ENCODE measurements at regions not wholly inside any gene's neighbourhood (a gene's known extent, or its start where the extent isn't known, plus 50 kb on each side); places are given as distances from the start of the nearest gene placed in this dataset.

DNA sequence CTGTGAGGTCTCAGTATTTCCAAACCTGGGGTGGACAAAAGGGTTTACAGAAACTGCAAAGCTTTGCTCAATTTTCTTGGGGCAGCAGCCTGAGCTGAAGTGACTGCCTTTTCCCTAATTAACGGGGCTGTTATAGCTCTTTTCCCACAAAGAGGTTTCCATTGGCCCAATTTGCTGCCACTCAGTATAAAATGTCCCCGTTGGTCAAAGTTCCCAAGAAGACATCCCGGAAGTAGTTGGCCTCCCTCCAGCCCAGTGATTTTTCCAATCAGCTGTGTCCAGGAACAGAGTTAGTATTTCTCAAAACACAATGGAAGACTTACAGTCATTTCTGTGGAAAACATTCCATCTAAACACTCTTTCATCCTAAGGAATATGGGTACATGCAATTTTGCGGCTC lies 643.6 kb downstream of the ACTL7B start:
- DNase-seq, result no peak

DNA sequence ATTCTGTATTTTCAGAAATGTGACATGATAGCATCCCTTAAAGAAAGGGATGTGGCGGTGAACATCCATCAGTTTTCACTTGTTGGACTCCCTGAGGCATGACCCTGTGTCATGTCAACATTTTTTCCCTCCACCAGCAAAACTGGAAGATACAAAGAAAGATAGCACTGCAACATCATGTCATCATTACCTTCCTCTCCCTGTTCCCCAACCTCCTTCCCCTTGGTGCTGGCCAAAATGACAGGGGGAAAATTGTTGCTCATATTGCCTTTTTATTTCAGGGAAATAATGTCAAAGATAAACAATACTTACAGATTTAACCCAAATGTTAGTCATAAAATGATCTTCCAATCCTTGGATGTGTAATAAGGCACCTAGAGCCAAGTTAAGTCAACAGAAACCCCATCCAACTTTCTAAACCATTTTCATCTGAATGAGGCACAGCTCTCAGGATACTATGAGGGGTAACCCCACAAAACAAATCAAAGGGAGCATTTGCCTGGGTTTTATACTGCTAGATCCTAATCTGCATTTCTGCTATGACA lies 644.3 kb downstream of the ACTL7B start:
- DNase-seq, result no peak

DNA sequence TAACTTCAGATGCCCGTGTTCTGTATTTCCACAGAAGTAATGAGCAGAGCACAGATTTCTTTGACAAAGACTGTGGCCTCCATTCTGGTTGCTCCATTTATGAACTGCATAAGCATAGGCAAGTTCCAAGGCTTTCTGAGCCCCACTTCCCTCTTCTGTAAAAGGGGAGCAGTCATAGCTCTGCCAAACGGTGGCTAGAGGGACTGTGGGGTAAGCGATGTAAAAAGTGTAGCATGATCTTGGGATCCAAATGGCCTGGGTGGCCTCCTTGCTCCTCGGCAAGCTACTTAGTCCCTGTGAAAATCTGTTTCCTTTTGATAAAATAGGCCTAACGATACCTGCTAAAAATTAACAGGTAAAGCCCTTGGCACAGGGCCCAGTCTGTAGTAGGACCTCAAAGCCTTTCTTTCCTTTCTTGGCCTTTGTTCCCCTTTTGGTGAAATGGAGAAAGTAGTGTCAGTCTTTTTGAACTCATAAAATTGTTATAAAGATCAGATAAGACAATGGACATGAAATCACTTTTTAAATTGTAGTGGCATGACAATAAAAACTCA lies 646.6 kb downstream of the ACTL7B start:
- DNase-seq, result no peak

DNA sequence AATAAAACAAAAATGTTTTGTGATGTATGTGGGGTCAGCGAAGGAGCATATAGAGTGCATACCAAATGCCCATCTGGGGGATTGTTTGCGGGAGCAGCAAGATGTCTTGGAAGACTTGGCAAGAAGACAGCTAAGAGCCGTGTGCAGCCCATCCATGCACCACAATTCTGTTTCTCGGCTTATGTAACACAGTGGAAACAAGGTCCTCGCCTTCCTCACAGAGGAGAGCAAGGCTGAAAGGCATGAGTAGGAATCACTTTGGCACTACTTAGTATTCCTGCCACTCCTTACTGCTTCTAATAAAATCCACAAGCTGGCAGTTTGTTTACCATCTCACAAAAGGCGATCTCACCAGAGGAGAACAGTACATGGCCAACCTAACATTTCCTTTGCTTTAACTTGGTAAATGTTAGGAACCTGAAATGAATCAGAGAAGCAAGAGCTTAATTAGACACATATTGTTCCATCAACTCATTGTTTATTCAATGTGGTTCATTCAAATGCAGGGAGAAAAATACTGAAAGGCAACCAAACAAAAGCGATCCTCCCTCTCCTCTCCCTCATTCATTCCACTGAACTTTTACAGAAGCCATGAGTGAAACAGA lies 648.1 kb downstream of the ACTL7B start:
- no peak for DNase-seq

DNA sequence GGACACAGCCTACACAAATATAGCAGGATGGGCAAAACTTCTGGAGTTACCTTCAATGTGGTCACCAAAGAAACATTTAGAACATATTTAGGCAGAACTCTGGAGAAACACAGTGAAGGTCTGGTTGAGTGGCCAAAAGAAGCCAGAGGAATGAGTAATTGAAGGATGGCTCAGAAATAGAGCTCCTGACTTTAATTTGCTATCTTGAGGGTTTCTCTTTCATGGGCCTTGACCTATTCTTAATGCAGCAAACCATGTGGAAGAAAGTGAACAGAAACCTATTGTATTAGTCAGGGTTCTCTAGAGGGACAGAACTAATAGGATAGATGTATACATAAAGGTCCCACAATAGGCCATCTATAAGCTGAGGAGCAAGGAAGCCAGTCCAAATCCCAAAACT lies 650.5 kb downstream of the ACTL7B start:
- no peak for DNase-seq

DNA sequence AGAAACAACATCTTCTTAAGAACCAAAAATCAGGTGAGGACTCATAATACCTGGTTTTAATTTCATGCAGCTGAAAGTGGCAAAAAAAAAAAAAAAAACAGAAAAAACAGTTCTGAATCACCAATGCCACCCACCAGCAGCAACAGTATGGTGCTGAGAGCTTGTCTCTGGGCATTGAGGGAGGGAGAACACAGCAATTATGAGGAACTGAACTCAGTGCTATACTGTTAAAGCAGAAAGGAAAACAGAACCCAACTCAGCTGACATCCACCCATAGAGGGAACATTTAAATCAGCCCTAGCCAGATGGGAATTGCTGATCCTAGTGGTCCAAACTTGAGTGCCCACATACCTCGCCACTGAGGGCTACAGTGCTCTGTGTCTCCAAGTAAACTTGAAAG lies 657.9 kb downstream of the ACTL7B start:
- no peak for DNase-seq

DNA sequence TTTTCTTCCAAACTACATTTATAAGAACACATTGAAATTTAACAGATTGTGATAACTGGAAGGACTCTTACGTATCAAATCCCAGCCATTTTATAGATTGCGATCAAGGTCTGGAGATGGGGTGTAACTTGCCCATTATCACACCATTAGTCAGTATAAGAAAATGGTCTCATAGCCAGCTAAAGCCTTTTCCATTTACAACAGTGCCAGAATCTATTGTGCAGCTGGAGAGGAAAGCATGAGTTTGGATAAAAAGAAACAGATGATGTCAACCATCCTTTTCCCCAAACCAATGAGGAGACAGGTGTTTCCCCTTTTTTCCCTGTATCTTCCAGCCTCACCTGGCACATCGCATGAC lies 658.8 kb downstream of the ACTL7B start:
- DNase-seq, result no peak

DNA sequence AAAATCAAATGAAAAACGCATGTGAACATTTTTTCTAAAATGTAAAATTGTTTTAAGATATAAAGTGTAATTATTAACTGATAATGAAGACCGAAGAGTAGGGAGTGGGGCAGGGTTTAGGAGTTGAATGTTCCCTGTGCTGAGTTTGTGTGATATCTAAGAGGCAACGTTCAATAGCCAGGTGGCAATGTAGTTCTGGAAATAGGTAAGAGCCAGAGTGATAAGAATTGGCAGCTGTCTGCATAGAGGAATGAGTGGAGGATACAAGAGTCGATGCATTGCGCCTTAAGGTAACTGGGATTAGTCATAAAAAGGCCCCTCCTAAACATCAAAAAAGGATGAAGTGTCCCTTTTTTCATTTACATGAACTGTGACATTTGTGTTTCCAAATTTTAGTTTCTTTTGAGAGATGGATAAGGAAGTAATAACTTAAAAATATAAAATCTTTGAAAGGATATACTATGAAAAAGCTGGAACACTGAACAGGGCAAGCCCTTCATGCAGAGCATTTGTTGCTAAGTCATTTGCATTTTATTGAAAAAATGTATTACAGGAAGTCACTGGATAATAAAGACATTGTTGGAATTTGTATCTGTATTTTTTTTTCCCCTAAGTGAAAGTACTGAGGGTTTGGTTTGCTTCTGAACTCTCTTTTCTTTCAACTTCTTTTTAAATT lies 659.3 kb downstream of the ACTL7B start:
- DNase-seq, result no peak

DNA sequence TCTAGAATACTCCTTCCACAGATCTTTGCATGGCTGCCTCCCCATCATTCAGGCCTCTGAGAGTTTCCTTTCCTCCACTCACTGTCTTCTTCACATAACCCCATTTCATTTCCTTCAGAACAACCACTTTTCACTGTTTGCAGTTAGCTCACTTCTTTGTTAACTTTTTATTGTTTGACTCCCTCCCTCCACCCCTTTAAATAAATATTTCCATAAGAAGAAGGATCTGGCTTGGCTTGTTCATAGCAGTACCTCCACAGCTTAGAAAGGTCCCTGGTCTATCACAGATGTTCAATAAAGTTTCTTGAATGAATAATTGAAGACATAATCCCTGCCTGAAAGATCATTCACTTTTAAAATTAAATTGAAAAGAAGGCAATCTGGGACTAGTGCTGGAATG lies 661.6 kb downstream of the ACTL7B start:
- DNase-seq, result no peak

DNA sequence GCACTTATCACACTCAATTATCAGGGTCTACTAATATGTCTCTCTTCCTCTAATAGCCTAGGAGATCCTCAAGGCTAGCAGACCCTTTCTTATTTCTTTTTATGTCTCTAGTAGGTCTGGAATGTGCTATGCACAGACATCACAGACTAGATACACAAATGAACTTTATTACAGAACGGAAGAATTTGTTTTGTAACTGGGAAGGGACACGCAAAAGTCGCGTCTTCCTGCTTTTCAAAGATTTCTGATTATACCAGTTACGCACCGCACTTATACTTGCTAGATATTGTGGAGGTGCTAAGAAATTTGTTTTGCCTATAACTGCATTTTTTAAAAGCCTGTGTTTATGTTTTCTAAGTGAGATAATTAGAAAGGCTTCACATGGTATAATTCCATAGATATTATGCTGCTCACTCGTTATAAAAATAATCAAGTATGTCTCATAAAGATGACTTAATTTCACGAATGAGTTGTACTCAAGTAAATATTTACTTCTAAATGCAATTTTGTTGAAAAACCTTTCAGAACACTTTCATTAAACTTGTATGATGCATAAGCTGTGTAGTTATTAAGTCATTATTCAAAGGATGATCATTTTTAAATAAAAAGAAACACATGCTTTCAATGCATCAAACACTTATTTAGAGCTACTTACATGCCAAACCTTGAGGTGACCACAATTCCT lies 662.6 kb downstream of the ACTL7B start:
- no peak for DNase-seq

DNA sequence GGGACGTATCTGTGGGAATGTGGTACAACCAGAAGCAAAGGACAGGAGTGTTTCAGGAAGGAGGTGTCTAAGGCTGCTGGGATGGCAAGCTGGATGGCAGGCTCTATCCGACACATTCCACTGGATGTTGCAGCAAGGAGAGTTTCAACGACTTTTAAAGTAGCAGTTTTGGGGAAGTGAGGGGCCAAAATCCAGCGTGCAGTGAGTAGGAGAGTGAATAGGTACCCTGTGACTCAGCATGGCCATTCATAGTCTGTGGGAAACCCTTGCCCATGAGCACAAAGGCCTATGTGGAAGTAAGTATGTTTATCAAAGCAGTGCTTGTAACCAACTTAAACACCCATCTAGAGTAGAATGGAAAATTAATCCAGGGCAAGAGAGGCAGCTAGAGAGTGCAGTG lies 664.7 kb downstream of the ACTL7B start:
- DNase-seq, result no peak

DNA sequence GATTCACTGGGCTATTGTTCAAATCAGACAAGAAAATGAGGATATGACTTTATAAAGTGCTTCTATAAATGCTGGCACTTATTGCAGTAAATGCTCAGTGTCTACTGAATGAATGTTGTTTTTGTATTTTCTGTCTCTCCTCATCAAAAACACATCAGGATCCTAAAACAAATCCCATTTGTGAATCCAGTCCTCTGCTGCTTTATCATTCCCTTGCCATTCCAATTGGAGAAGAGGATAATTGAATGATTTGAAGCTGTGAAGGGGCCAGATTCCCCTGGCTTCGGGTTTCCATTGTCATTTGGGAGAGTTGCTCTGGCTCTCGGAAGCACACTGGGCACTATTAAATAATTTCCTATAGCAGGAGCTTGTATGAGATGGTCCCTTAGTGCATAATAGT lies 666.8 kb downstream of the ACTL7B start:
- DNase-seq, result no peak

DNA sequence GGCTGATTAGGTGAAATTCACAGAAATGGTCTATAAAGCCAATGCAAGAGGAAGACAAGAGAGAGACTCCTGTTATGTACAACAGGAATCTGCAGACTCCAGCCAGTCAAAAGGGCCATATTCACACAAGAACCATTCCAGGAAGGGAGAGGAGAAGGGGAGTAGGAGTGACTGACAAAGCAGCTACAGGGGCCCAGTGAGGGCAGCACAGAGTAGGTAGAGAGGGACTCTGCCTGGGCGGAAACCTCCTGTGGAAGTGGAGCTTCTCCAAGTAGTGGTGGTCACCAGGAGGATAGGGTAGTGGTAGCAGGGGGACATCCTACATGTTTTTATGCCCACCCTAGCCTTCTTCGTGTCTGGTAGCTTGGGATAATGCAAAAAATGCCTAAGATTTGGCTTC lies 667.3 kb downstream of the ACTL7B start:
- no peak for DNase-seq

DNA sequence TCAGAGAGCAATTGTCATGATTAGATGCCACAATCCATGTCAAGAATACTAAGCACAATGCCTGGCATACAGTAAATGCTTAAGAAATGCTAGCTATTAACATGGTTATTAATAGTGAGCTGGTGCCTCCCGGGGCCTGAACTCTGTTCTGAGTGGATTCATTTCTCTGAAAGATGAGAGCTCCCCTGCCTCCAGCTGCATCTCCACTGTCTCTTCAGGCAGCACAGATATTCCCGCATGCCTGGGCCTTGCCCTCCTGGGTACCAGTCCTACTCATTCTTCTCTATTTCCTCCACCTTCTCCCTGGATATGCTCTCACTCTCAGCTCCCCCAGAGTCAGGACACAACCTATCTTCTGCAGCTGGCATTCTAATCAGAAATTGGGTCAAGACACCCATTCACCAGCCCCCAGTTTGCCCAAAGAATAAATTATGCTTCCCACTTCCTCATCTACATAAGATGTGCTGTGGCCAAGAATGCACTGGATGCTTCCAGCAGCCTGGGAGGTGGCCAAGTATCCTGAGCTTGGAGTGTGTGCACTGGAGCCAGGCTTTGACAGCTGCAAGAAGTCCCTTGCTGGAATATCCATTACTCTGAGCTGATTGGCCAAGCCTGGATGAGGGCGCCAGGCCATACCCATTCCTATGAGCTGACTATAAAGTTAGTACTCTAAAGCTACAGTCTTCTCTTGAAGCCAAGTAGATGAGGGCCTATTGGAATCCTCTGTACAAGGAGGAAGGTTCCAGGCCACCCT lies 669.0 kb downstream of the ACTL7B start:
- no peak for DNase-seq

DNA sequence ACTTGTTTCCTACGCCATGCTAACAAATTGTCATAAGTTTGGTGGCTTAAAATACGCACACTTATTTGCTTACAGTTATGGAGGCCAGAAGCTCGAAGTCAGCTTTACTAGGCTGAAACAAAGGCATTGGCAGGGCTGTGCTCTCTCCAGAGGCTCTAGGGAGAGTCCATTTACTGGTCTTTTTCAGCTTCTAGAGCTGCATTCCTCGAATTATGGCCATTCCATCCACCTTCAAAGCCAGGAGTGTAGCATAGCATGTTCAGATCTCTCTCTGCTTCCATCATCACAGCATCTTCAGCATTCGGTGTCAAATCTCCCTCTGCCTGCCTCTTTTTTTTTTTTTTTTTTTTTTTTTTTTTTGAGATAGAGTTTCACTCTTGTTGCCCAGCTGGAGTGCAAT lies 670.2 kb downstream of the ACTL7B start:
- DNase-seq, result no peak

DNA sequence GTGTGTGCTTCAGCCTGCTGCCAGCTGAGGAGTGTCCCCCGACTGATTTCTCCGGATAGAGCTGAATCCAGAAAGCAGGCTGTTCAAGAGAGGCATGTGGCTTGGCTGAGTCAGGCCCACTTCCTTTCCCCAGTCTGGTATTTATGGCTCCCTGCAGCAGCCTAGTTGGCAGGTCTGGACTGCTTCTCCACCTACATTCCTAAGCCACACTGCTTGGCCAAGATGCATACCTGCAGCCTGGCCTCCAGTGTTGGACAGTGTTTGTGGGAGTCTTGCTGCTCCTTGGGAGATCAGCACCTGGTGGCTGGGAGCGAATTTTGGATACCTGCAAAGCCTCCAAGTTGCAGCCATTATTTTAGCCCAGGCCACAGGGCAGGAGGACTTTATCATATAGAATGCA lies 670.8 kb downstream of the ACTL7B start:
- DNase-seq, result no peak

DNA sequence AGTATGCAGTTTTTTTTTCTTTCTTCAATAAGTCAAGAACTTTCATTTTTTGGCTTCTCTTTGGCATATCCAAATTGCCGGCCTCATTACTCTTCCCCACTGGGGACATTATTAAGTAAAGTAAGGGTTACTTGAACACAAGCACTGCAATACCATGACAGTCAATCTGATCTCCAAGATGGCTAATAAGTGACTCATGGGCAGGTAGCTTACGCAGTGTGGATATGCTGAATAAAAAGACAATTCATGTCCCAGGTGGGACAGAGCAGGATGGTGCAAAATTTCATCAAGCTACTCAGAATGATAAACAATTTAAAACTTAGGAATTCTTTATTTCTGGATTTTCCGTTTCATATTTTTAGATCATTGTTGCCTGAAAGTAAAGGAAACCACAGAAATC lies 671.8 kb downstream of the ACTL7B start:
- no peak for DNase-seq

DNA sequence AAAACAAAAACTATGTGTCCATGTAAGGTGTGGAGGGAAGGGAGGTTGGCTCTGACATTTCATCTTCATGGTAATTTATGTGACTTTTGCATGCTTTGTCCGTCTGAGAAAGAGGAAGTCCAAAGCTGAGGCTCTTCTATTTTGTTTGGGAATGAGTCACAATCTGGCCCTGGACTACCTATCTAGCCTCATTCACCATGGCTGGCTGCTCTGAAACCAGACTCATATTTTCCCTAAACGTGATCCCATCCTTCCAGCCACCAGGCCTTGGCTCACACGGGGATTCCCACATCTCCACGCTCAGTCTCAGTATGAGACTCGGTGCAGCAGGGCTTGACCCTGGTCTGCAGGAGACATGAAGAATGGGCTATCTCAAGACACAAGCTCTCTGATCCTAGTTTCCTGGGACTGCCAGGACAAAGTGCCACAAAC lies 672.8 kb downstream of the ACTL7B start:
- no peak for DNase-seq

DNA sequence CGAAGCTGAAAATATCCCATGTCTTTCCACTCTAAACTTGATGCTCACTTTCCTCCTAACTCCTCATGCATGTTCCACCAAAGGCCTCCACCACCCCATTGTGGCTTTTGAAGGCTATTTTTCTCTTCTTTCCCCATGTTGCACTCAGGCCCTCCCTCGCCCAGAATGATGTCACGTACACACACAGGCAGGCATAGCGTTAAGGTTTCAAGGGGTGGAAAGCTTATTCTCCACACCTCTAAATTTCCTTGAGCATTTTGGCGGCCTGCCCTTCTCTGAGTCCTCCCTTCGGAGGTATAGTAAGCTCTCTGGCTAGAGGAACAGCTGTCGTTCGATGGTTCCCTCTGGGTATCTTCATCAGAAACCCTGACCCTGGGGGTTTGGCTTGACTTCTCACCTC lies 673.5 kb downstream of the ACTL7B start:
- no peak for DNase-seq

DNA sequence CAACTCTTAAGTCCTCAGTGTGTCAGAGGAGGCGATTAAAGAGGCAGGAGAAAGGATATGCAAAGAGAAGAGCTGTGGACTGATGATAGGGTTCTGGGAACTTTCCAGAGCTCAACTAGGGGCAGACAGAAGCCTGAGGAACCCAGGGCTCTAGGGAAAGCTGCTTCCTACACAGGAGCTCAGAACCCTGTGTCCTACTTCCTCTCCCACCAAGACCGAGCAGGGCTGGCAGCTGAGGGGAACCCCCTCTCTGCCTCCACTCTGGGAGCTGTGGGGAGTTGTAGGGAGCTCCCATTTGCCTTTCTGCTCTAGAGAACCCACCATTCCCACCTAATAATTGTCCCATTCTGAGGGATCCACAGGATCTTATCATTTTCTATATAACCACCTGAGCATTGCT lies 674.3 kb downstream of the ACTL7B start:
- DNase-seq, result no peak

DNA sequence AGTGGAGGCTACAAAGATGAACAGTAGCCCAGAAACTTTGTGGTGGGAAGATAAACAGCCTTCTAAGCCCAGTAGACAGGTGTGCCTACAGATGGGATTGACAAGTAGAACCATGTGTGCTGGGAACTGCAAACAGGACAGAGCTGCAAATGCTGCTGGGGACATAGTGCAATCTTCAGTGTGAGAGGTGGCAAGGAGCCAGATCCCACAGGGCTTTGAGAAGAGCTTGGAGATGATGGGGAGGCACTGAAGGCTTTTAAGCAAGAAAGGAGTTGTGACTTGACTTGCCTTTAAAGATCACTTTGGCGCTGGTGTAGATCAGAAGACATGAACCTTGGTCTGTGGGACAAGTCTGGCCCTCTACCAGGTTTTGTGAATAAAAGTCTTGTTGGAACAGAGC lies 675.2 kb downstream of the ACTL7B start:
- no peak for DNase-seq

DNA sequence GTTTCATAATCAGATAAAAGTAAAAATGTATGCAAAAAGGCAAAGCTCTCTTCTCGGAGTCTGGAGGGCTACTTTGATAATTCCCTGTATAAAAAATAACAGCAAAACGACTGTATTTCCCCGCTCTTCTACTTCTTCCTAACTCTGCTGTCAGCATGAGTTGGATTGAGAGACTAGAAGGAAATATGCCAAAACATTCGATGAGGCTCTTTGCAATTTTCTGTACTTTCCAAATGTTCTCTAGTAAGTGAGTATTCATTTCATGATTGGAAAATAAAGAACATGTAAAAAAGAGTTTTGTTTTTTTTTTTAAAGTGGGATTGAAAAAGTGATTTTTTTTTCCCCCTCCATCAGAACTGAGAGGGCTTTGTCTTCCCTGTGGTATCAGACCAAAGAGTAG lies 677.5 kb downstream of the ACTL7B start:
- DNase-seq, result no peak

DNA sequence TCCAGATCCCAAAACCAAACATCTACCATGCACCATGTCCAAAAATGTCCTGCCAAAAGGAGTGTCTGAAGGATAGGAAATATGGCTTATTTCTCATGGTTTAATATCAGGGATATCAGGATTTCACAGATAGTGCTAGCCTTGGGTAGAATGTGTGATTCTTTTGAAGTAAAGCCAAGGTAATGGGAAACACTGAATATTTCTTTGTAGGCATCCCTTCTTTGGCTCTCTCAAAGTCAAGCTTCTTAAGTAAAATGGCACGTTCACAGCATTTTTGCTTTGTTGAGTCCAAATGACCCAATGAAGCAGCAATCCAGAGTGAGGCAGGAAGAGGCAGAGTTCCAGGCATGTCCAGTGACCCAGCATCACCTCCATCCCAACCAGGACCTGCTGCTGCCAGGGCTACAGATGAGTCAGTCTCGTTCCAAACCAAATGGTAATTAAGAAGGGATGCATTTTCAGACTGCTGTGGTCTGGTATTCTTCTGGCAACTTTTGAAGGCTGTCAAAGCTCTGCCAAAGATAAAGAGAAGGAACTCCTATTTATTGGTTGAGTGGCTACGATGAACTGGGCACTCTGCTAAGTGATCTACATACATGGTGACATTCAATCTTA lies 678.8 kb upstream of the KLF4 start:
- no peak for DNase-seq
